GM23248 (cell line): ENCODE measurements at regions not wholly inside any gene's neighbourhood (a gene's known extent, or its start where the extent isn't known, plus 50 kb on each side); places are given as distances from the start of the nearest gene placed in this dataset.

Source experiments
- DNase-seq: peaks from one replicate; pipeline ENCODE4 v3.0.0-alpha.2; 2015
- H2AFZ ChIP-seq: fragments of 200-600 bp; sonication (generic); 2 replicates; pipeline ENCODE4 v1.6.1; 2016; ENCODE audit warnings: antibody characterized with exemption
- H3F3A ChIP-seq: fragments of 200-600 bp; sonication (generic); 2 replicates; pipeline ENCODE4 v1.6.1; 2016; ENCODE audit warnings: mild to moderate bottlenecking, antibody characterized with exemption, mixed run types; ENCODE audit not compliant: insufficient read depth
- H3K27ac ChIP-seq: fragments of 200-600 bp; sonication (generic); 2 replicates; pipeline ENCODE4 v1.5.1; 2016; ENCODE audit warnings: mild to moderate bottlenecking
- H3K27me3 ChIP-seq: fragments of 200-600 bp; sonication (generic); replicated peaks from 2 replicates; pipeline ENCODE4 v1.6.1; 2016; ENCODE audit warnings: mild to moderate bottlenecking; ENCODE audit not compliant: insufficient read depth
- H3K36me3 ChIP-seq: fragments of 200-600 bp; sonication (generic); 2 replicates; pipeline ENCODE4 v1.6.1; 2016; ENCODE audit warnings: low read depth, mild to moderate bottlenecking
- H3K4me1 ChIP-seq: fragments of 200-600 bp; sonication (generic); 2 replicates; pipeline ENCODE4 v1.6.1; 2016; ENCODE audit warnings: mild to moderate bottlenecking; ENCODE audit not compliant: insufficient read depth
- H3K4me2 ChIP-seq: fragments of 200-600 bp; sonication (generic); one replicate; pipeline ENCODE4 v1.6.1; 2016; ENCODE audit warnings: mild to moderate bottlenecking; ENCODE audit not compliant: unreplicated experiment
- H3K4me3 ChIP-seq: fragments of 200-600 bp; sonication (generic); 2 replicates; pipeline ENCODE4 v1.5.1; 2016; ENCODE audit warnings: mild to moderate bottlenecking
- H3K79me2 ChIP-seq: fragments of 200-600 bp; sonication (generic); 2 replicates; pipeline ENCODE4 v1.6.1; 2016; ENCODE audit warnings: mild to moderate bottlenecking; ENCODE audit not compliant: insufficient read depth
- H3K9ac ChIP-seq: fragments of 200-600 bp; sonication (generic); 2 replicates; pipeline ENCODE4 v1.6.1; 2016; ENCODE audit warnings: mild to moderate bottlenecking
- H3K9me2 ChIP-seq: fragments of 200-600 bp; sonication (generic); 2 replicates; pipeline ENCODE4 v1.6.1; 2016; ENCODE audit warnings: mixed run types, mild to moderate bottlenecking, moderate library complexity; ENCODE audit not compliant: insufficient read depth
- H3K9me3 ChIP-seq: fragments of 200-600 bp; sonication (generic); one replicate; pipeline ENCODE4 v1.6.1; 2017; ENCODE audit warnings: low read depth
- H4K20me1 ChIP-seq: fragments of 200-600 bp; sonication (generic); 2 replicates; pipeline ENCODE4 v1.6.0; 2016; ENCODE audit not compliant: insufficient read depth
- EZH2 ChIP-seq: fragments of 200-600 bp; sonication (generic); IDR thresholded peaks from 2 replicates; pipeline ENCODE4 v1.6.1; 2018; ENCODE audit warnings: antibody characterized with exemption, mild to moderate bottlenecking; ENCODE audit not compliant: insufficient read depth, poor library complexity, severe bottlenecking
- EZH2phosphoT487 ChIP-seq: fragments of 200-600 bp; sonication (generic); IDR thresholded peaks from 2 replicates; pipeline ENCODE4 v1.6.1; 2018; ENCODE audit warnings: antibody characterized with exemption, moderate library complexity, mild to moderate bottlenecking, low read depth; ENCODE audit not compliant: insufficient read depth
- WGBS, 2 experiments: methylation state at CpG; one replicate each; pipeline ENCODE4 v1.1.6; 2015 to 2017; ENCODE audit warnings: low lambda C conversion rate in 2 of 2, low coverage in 1 of 2; ENCODE audit errors: missing lambda C conversion rate in 2 of 2; 5-methylcytosine and 5-hydroxymethylcytosine counted together
- in situ Hi-C: fragments of 300-500 bp; cut with MboI; formaldehyde crosslinking; loops from 2 replicates; pipeline ENCODE4 v1.15.0; 2020

DNA sequence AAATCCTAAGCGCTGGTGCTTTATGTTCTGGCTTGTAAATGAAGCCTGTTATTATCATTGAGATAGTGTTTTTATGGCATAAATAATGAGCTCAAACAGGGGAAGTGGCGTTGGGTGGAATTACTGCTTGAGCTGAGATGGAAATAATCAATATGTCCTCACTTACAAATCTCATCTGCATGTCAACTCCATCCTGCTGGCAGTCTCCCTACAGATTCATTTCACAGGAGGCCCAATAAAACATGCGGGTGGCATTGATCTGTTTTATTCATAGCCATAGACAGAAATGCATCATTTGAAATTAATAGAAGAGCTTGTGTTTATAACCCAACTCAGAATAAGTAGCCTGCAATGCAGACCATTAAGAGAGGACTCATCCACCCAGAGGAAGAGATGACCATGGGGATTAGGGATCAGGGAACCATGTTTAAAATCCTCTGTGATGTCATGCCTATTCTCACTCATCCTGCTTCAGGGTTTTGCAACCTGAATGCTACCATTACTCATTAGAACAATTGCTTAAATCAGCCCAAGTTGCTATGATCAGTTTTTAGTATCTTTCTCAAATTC lies 680.4 kb downstream of the TLR4 start:
- 24 to 25% methylated on average over 3 of the region's 3 CpGs for WGBS, 2 experiments
- in situ Hi-C loops = no loop called here
- no peak overlapping the region for H3K9ac ChIP-seq
- no peak overlapping the region for H3K4me2 ChIP-seq
- H3F3A ChIP-seq = no peaks in the 10 kb centered on the region
- H3K36me3 ChIP-seq = no peaks in the 10 kb centered on the region
- no peak overlapping the region for H3K4me3 ChIP-seq
- H3K79me2 ChIP-seq = no peaks in the 10 kb centered on the region
- TF ChIP-seq EZH2phosphoT487 (no peak), EZH2 (no peak)
- H4K20me1 ChIP-seq = no peaks in the 10 kb centered on the region
- no peak overlapping the region for H3K27ac ChIP-seq
- H3K9me2 ChIP-seq = no peaks in the 10 kb centered on the region
- no peaks in the 10 kb centered on the region for H3K9me3 ChIP-seq
- H3K4me1 ChIP-seq = no peaks in the 10 kb centered on the region
- H2AFZ ChIP-seq = no peak overlapping the region
- no peak for DNase-seq
- no peaks in the 10 kb centered on the region for H3K27me3 ChIP-seq

DNA sequence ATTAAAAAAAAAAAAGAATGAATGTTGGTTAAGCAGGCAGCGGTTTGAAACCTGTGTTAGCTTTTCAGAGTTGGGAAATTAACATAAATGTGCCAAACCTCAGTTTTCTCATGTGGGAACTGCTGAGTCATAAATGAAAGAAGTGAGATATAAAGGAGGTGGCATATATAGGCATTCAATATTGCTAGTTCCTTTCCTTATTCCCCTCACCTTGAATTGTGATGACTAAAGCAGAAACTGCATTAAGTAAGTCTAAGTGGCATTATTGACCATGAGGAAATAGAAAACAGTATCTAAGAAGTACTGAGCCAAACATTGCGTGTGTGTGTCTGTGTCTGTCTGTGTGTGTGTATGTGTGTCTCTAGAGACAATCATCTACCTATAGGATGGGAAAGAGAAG lies 691.2 kb downstream of the TLR4 start:
- Histone ChIP-seq H3K4me2 (no peak overlapping the region), H3K4me3 (no peak overlapping the region), H3K9me3 (no peaks in the 10 kb centered on the region), H3K9ac (no peak overlapping the region), H3K27me3 (no peaks in the 10 kb centered on the region), H3K9me2 (no peaks in the 10 kb centered on the region), H3F3A (no peaks in the 10 kb centered on the region), H3K4me1 (no peaks in the 10 kb centered on the region), H3K27ac (no peak overlapping the region), H3K79me2 (no peaks in the 10 kb centered on the region), H2AFZ (no peak overlapping the region), H3K36me3 (no peaks in the 10 kb centered on the region), H4K20me1 (no peaks in the 10 kb centered on the region)
- in situ Hi-C loops = no loop called here
- TF ChIP-seq EZH2phosphoT487 (no peak), EZH2 (no peak)
- 18 to 22% methylated on average over 2 of the region's 2 CpGs for WGBS, 2 experiments
- no peak for DNase-seq

DNA sequence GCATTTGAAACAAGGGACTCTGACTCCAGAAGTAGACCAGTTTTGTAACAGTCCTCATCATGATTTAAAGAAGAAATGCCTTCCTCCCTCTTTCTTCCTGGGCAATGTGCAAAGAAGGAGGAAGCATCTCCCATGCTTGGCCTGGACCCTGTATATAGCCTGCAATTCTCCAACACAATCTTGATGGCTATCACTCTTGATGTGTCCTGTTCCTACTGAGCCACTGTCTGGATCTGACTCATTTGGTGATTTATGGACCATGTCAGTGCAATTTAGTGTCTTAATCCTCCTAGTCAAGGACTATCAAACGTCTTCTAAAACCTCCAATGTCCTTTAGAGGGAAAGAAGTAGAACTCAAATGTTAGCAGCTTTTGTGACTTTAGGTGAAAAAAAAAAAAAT lies 697.3 kb downstream of the TLR4 start:
- Histone ChIP-seq H3K4me1 (no peaks in the 10 kb centered on the region), H3K4me2 (no peak overlapping the region), H3F3A (no peaks in the 10 kb centered on the region), H3K9me3 (no peaks in the 10 kb centered on the region), H3K27ac (no peak overlapping the region), H3K79me2 (no peaks in the 10 kb centered on the region), H2AFZ (no peak overlapping the region), H3K27me3 (no peaks in the 10 kb centered on the region), H3K9me2 (no peaks in the 10 kb centered on the region), H3K4me3 (no peak overlapping the region), H3K36me3 (no peaks in the 10 kb centered on the region), H4K20me1 (no peaks in the 10 kb centered on the region), H3K9ac (no peak overlapping the region)
- WGBS, 2 experiments = 0% methylated on average over 1 of the region's 1 CpG
- no peak for DNase-seq
- in situ Hi-C loops = no loop called here
- TF ChIP-seq EZH2 (no peak), EZH2phosphoT487 (no peak)

DNA sequence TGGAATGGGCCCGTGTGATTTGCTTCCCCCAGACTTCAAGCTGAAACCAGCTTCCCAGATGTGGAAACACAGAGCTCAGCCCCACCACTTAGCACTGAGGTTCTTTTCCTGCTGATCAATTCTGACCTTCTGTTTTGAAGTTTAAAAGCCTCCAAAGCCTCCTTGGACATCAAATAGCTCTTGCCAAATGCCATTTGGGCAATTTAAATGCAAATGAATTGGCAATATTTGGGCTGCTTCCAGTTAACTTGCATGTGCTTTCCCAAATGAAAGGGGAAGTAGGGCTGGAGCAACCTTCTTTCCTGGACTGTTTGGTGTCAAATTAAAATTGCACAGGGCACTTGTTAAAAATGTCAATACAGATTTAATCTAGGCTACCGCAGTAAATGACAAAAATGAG lies 710.5 kb downstream of the TLR4 start:
- Histone ChIP-seq H3K79me2 (no peaks in the 10 kb centered on the region), H3K36me3 (no peaks in the 10 kb centered on the region), H3F3A (no peaks in the 10 kb centered on the region), H3K27me3 (no peaks in the 10 kb centered on the region), H4K20me1 (no peaks in the 10 kb centered on the region), H3K4me3 (no peak overlapping the region), H3K9ac (no peak overlapping the region), H3K27ac (no peak overlapping the region), H3K4me1 (no peaks in the 10 kb centered on the region), H3K9me3 (no peaks in the 10 kb centered on the region), H3K4me2 (no peak overlapping the region), H2AFZ (no peak overlapping the region), H3K9me2 (no peaks in the 10 kb centered on the region)
- 17 to 18% methylated on average over 2 of the region's 2 CpGs for WGBS, 2 experiments
- TF ChIP-seq EZH2phosphoT487 (no peak), EZH2 (no peak)
- no peak for DNase-seq
- in situ Hi-C loops = no loop called here
